Activated naive CD8-positive, alpha-beta T cell (primary cell): ENCODE measurements at regions not wholly inside any gene's neighbourhood (a gene's known extent, or its start where the extent isn't known, plus 50 kb on each side); places are given as distances from the start of the nearest gene placed in this dataset.

Experiments used
- H3K27ac Mint-ChIP-seq: one replicate; pipeline ENCODE4 v1.8.0; 2021; ENCODE audit warnings: mixed read lengths
- H3K27me3 Mint-ChIP-seq: one replicate; pipeline ENCODE4 v1.8.0; 2021; ENCODE audit warnings: mixed read lengths
- H3K36me3 Mint-ChIP-seq: one replicate; pipeline ENCODE4 v1.8.0; 2021; ENCODE audit warnings: mixed read lengths
- H3K4me1 Mint-ChIP-seq: one replicate; pipeline ENCODE4 v1.8.0; 2021; ENCODE audit warnings: low read depth, mixed read lengths
- H3K4me3 Mint-ChIP-seq: one replicate; pipeline ENCODE4 v1.8.0; 2021; ENCODE audit warnings: mild to moderate bottlenecking, mixed read lengths
- H3K9me3 Mint-ChIP-seq: one replicate; pipeline ENCODE4 v1.8.0; 2021; ENCODE audit warnings: low read depth, mixed read lengths

DNA sequence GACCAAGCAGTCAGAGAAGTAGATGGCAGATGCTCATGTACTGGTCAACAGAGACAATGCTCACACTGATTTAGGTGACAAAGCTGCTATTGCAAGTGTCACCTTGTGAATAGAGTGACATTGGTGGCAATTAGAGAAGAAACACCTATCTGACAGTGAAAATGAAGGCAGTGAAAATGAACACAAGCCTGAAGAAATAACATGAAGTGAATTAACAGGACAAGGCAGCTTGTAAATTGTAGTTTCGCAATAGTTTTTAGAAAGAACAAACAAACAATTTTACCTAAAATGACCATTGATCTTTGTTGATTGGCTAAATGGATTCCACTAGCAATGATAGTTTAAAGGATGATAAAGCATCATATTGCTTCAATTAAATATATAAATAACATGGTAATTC is 1389.5 kb downstream of the PLA2G4A start:
- no peaks in the 10 kb centered on the region for H3K36me3 Mint-ChIP-seq
- no peak overlapping the region for H3K27ac Mint-ChIP-seq
- no peaks in the 10 kb centered on the region for H3K4me1 Mint-ChIP-seq
- H3K4me3 Mint-ChIP-seq: no peak overlapping the region
- H3K27me3 Mint-ChIP-seq: no peaks in the 10 kb centered on the region
- H3K9me3 Mint-ChIP-seq: peaks cover 15% of the 10 kb centered on the region

DNA sequence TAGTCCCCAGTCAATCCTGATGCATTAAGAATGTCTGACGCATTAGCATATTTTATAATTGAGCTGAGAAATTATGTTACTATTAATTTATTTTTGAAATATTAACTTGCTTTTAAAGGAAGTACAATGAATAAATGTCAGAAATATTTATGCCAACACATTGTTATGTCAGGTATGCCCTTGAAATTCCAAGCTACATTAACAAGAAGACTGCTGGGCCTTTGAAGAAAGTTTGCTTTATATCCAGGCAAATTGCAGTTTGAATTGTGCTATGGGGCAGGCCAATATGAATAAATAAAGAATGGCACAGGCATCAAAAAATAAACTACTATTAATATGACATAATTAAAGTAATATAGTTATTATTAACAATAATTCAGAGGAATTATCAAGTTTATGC is 1391.3 kb downstream of the PLA2G4A start:
- no peak overlapping the region for H3K4me3 Mint-ChIP-seq
- no peaks in the 10 kb centered on the region for H3K36me3 Mint-ChIP-seq
- no peaks in the 10 kb centered on the region for H3K4me1 Mint-ChIP-seq
- peaks cover 5% of the 10 kb centered on the region for H3K9me3 Mint-ChIP-seq
- H3K27me3 Mint-ChIP-seq: no peaks in the 10 kb centered on the region
- no peak overlapping the region for H3K27ac Mint-ChIP-seq

DNA sequence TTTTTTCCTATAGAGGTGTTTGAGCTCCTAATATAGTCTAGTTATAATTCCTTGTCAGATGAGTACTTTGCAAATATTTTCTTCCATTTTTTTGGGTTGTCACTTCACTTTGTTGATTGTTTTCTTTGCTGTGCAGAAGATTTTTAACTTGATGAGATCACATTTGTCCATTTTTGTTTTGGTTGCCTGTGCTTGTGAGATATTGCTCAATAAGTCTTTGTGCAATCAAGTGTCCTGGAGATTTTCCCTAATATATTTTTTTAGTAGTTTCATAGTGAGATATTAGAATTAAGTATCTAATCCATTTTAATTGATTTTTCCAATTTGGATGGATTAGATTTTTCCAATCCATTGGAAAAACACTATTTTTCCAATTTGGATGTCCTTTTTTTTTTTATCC is 1395.5 kb downstream of the PLA2G4A start:
- no peaks in the 10 kb centered on the region for H3K36me3 Mint-ChIP-seq
- H3K27me3 Mint-ChIP-seq: no peaks in the 10 kb centered on the region
- H3K4me1 Mint-ChIP-seq: no peaks in the 10 kb centered on the region
- H3K4me3 Mint-ChIP-seq: no peak overlapping the region
- H3K27ac Mint-ChIP-seq: no peak overlapping the region
- peaks cover 21% of the 10 kb centered on the region for H3K9me3 Mint-ChIP-seq

DNA sequence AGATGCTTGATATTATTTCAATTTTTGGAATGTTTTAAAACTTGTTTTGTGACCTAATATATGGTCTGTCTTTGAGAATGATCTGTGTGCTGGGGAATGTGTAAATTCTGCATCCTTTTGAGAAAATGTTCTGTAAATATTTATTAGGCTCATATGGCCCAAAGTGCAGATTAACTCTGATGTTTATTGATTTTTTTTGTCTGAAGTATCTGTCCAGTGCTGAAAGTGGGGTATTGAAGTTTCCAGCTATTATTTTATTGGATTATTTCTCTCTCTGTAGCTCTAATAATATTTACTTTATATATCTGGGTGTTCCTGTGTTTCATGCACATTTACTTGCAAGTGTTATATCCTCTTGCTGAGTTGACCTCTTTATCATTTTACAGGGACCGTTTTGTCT is 1397.2 kb downstream of the PLA2G4A start:
- Mint-ChIP-seq H3K4me1 (no peaks in the 10 kb centered on the region), H3K27ac (no peak overlapping the region), H3K36me3 (no peaks in the 10 kb centered on the region), H3K27me3 (no peaks in the 10 kb centered on the region), H3K4me3 (no peak overlapping the region), H3K9me3 (peaks cover 21% of the 10 kb centered on the region)

DNA sequence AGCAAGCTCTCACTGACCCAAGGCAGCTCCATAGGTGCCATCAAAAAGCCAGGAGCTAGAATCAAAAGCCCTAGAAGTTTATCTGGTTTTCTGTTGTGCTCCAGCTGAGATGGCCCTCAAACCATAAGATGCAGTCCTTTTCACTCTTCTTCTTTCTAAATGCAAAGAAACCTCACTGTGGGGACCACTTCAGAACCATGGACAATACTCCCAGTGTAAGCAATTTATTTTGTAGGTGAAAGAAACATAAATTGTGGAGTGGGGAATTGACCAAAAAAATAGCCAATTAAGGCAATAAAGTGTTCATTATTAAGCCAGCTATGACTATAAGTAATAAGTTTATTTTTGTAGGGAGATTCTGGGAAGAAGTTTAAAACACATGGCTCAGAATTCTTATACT is 1399.9 kb downstream of the PLA2G4A start:
- Mint-ChIP-seq H3K27ac (no peak overlapping the region), H3K4me3 (no peak overlapping the region), H3K36me3 (no peaks in the 10 kb centered on the region), H3K9me3 (peaks cover 21% of the 10 kb centered on the region), H3K27me3 (no peaks in the 10 kb centered on the region), H3K4me1 (no peaks in the 10 kb centered on the region)

DNA sequence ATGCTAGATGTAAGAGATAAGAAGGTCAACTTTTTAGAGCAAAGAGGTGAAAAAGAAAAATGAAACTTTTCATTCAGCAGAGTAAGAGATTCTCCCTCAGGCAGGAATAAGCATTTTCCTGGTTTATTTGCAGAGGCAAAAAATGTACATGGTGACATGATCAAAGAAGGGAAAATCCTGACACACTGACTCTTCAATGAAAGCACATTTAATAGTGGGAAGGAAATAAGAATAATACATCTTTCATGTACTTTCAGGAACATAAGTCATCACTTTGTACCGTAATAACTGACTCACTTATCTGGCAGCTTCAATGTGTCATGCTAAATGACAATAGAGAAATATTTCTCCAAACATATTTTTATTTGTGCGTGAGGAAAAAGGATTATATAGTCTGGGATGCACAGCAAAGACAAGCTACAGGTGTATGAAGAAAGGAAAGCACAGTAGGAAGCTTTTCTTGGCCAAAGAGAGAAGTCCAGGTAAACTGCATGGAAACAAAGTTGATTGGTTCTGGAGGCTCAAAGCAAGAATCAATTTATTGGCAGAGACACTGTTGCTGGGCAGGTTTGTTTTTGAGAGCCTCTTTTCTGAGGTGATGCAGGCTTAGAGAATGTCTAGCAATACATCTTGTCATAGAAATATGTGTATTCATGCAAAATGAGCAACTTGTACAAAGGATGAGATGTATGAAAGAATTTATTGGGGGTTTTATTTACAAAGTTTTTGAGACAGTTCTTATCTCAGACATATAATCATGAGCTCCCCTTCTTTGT is 1409.0 kb downstream of the PLA2G4A start:
- Mint-ChIP-seq H3K9me3 (no peaks in the 10 kb centered on the region), H3K36me3 (no peaks in the 10 kb centered on the region), H3K27me3 (no peaks in the 10 kb centered on the region), H3K4me1 (no peaks in the 10 kb centered on the region), H3K27ac (no peak overlapping the region), H3K4me3 (no peak overlapping the region)

DNA sequence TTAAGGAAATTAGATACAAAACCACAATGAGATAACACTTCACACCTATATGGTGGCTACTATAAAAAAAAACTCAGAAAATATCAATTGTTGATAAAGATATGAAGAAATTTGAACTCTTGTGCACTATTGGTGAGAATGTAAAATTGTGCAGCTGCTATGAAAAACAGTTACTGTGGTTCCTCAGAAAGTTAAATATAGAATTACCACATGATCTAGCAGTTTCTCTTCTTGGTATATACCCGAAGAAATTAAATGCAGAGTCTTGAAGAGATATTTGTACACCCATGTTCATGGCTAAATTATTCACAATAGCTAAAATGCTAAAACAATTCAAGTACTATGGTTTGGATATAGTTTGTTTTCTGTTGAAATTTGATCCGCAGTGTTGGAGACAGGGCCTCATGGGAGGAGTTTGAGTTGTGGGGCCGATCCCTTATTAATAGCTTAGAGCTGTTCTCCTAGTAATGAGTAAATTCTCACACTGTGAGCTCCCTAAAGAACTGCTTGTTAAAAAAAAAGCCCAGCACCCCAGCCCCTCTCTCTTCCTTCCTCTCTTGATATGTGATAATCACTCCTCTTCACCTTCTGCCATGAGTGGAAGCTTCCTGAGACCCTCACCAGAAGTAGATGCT is 1412.1 kb downstream of the PLA2G4A start:
- Mint-ChIP-seq H3K27ac (no peak overlapping the region), H3K27me3 (no peaks in the 10 kb centered on the region), H3K4me1 (no peaks in the 10 kb centered on the region), H3K9me3 (no peaks in the 10 kb centered on the region), H3K4me3 (no peak overlapping the region), H3K36me3 (no peaks in the 10 kb centered on the region)

DNA sequence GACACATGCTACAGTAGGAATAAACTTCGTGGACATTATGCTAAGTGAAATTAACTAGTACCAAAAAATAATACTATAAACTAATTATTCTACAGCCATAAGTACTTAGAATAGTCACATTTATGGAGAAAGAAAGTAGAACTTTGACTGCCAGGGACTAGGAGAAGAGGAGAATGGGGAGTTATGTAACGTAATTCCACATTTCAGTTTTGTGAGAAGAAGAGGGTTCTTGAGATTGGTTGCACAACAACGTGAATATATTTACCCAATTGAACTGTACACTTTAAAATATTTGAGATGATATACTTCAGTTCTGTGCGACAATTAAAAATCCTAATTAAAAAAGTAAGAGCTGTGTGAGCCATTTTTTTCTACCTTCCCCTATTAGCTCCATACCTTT is 1412.9 kb downstream of the PLA2G4A start:
- Mint-ChIP-seq H3K9me3 (no peaks in the 10 kb centered on the region), H3K27me3 (no peaks in the 10 kb centered on the region), H3K27ac (no peak overlapping the region), H3K4me1 (no peaks in the 10 kb centered on the region), H3K4me3 (no peak overlapping the region), H3K36me3 (no peaks in the 10 kb centered on the region)

DNA sequence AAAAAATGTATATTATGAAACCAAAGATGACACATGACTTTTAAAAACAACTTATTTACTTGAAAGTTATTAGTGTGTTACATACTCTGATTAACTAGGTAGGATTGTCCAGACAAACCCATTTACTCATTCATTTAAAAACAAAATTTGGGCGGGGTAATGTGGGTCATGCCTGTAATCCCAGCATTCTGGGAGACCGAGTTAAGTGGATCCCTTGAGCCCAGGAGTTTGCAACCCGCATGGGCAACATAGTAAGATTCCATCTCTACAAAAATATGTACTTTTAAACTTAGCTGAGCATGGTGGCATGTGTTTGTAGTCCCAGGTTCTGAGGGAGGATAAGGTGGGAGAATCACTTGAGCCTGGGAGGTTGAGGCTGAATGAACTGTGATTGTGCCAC is 1414.7 kb downstream of the PLA2G4A start:
- H3K27me3 Mint-ChIP-seq: no peaks in the 10 kb centered on the region
- H3K4me3 Mint-ChIP-seq: no peak overlapping the region
- H3K4me1 Mint-ChIP-seq: no peaks in the 10 kb centered on the region
- no peaks in the 10 kb centered on the region for H3K9me3 Mint-ChIP-seq
- no peaks in the 10 kb centered on the region for H3K36me3 Mint-ChIP-seq
- H3K27ac Mint-ChIP-seq: no peak overlapping the region

DNA sequence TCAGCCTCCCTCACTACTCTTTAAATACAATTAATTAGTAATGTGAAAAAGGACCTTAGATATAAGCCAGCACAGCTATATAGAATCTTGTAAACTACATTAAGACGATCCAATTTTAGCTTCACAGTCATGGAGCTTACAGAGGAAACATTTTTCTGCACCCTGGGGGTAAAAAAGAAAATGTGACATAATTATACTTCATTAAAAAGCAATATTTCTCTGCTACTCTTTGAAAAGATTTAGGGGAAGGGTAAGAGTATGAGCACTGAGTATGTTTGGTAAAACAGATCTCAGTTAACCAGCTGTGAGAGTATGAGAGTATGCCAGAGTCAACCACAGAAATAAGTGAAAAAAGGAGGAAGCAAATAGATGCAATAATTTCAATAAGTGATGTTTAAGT is 1415.9 kb downstream of the PLA2G4A start:
- Mint-ChIP-seq H3K27ac (no peak overlapping the region), H3K4me1 (no peaks in the 10 kb centered on the region), H3K4me3 (no peak overlapping the region), H3K9me3 (no peaks in the 10 kb centered on the region), H3K27me3 (no peaks in the 10 kb centered on the region), H3K36me3 (no peaks in the 10 kb centered on the region)

DNA sequence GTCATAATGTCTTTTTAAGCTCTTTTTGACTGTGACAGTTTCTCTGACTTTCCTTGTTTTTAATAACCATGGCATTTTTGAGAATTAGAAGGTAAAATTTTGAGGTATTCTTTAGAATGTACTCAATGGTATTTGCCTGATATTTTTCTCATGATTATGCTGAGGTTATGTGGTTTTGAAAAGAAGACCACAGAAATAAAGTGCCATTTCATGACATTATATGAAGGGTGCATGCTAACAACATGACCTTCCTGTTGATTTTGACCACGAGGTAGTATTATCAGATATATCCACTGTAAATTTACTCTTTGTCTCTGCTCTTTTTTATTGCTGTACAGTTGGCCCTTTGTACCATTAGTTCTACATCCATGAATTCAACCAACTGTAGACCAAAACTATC is 1418.5 kb downstream of the PLA2G4A start:
- H3K9me3 Mint-ChIP-seq: no peaks in the 10 kb centered on the region
- H3K27me3 Mint-ChIP-seq: no peaks in the 10 kb centered on the region
- no peaks in the 10 kb centered on the region for H3K36me3 Mint-ChIP-seq
- H3K27ac Mint-ChIP-seq: no peak overlapping the region
- no peak overlapping the region for H3K4me3 Mint-ChIP-seq
- no peaks in the 10 kb centered on the region for H3K4me1 Mint-ChIP-seq

DNA sequence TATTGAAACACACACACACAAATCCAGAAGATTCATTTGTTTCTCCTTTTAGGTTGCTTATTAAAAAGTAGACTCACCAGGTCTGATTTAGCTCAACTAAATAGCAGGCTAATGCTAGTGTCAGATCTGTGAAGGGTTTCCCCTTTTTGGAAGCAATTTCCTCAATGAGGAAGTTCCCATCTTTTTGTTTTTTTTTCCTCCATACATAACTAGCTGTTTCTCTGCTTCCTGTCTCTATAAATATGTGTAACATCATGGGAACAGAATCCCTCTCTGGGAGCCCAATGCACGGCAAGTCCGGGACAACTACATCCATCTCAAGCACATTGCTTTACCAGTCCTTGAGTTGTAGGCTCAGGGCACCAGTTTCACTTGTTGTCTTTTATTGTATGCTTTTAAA is 1421.1 kb downstream of the PLA2G4A start:
- H3K9me3 Mint-ChIP-seq: no peaks in the 10 kb centered on the region

DNA sequence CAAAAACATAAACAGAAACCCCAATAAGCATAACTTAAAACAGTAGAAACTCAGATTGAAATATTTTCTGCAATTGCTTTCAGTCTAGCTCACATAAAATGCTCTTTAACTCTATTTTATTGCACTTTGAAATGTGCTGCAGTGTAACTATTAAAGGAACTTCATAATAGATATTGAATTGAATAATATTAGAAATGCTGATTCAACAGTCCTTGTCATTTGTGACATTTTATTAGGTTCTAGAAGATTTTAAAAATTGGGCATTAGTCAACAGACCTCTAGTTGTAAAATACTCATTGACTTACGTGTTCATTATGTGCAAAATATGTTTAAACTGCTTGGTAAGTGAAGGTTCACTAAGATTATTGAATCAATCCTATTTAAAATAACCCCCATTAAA is 1422.3 kb downstream of the PLA2G4A start:
- H3K36me3 Mint-ChIP-seq: no peaks in the 10 kb centered on the region
- no peaks in the 10 kb centered on the region for H3K4me1 Mint-ChIP-seq
- peaks cover 4% of the 10 kb centered on the region for H3K9me3 Mint-ChIP-seq
- H3K4me3 Mint-ChIP-seq: no peak overlapping the region
- H3K27ac Mint-ChIP-seq: no peak overlapping the region
- no peaks in the 10 kb centered on the region for H3K27me3 Mint-ChIP-seq

More for the DNA sequence above, 1421.1 kb downstream of the PLA2G4A start:
- no peaks in the 10 kb centered on the region for H3K36me3 Mint-ChIP-seq
- H3K27ac Mint-ChIP-seq: no peak overlapping the region
- H3K4me3 Mint-ChIP-seq: no peak overlapping the region
- H3K27me3 Mint-ChIP-seq: no peaks in the 10 kb centered on the region
- H3K4me1 Mint-ChIP-seq: no peaks in the 10 kb centered on the region

DNA sequence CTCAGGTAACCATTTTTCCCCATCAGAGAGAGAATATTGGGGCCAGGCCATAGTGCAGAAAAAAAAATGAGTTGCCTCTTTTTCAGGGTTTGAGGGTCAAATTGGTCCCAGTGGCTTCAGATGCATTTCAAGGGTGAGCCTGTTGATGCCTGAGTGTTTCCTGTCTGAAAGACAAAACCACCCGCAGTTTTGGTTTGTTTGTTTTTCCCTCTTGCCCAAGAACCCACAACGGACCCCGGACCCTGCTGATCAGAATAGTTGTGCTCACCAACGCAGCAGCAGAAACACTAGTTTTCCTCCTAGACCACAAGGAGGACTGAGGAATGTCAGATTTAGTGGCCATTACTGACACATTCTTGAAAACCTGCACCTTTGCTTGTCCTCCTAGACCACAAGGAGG is 1433.1 kb downstream of the PLA2G4A start:
- Mint-ChIP-seq H3K36me3 (no peaks in the 10 kb centered on the region), H3K4me1 (no peaks in the 10 kb centered on the region), H3K9me3 (peaks cover 29% of the 10 kb centered on the region), H3K4me3 (no peak overlapping the region), H3K27me3 (no peaks in the 10 kb centered on the region), H3K27ac (no peak overlapping the region)

DNA sequence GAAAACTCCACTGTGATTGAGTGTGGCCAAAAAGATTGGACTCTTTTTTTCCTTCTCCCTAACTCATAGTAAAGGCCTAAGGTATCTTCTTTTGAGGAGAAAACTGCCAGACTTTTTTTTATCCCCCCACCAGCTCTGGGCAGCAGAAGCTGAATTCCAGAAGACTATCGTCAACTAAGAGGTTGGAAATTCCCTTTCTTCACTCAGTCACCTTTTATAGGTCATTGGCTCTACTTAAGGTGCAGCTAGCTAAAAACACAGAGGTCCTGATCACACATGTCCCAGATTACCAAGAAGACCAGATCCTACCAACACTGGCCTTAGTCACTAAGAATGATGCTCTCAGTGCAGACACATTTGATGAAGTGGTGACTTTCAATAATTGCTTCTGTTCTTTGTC is 1441.2 kb downstream of the PLA2G4A start:
- Mint-ChIP-seq H3K27ac (no peak overlapping the region), H3K9me3 (peaks cover 7% of the 10 kb centered on the region), H3K36me3 (no peaks in the 10 kb centered on the region), H3K27me3 (no peaks in the 10 kb centered on the region), H3K4me1 (no peaks in the 10 kb centered on the region), H3K4me3 (no peak overlapping the region)

DNA sequence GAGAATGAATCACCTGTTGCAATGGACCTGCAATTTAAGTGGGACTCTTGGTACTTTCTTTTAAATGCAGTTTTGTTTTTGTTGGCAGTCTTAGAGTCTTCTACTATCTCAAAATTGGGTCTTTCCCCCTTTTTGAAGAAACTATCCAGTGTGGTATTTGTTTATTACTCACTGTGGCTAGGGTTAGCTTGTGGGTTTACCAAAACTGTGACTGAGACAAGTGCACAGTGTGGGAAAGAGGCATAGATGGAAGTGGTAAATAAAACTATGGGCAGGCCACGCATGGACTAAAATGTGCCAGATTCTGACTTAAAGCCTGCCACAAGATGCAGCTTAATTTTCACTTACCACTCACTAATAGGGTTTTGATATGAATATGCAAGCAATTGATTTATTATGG is 1441.7 kb downstream of the PLA2G4A start:
- Mint-ChIP-seq H3K27ac (no peak overlapping the region), H3K27me3 (no peaks in the 10 kb centered on the region), H3K9me3 (peaks cover 5% of the 10 kb centered on the region), H3K4me1 (no peaks in the 10 kb centered on the region), H3K4me3 (no peak overlapping the region), H3K36me3 (no peaks in the 10 kb centered on the region)
